Stimulated activated naive CD8-positive, alpha-beta T cell treated with anti-CD3 and anti-CD28 coated beads, Interleukin-15, Interleukin-2, amounts not matched to agents 100 U/mL and 50 U/mL, for 24 hours (primary cell): ENCODE measurements at regions not wholly inside any gene's neighbourhood (a gene's known extent, or its start where the extent isn't known, plus 50 kb on each side); places are given as distances from the start of the nearest gene placed in this dataset.
A peak's percentile ranks its signal among the peaks of the same experiment; 100 is the strongest.

Experiments used
- ATAC-seq: fragments of 150-1000 bp; cut with Tn5 transposase; one replicate; pipeline ENCODE4 v1.10.0; 2021
- DNase-seq: peaks from one replicate; pipeline ENCODE4 v3.0.0; 2021

GRCh38 chr13:22311734-22312404 is 641.0 kb downstream of the FGF9 start:
- DNase-seq (no peak), ATAC-seq (no peak)

GRCh38 chr13:22312405-22312803 is 641.5 kb downstream of the FGF9 start:
- no peak for DNase-seq
- no peak for ATAC-seq

DNA sequence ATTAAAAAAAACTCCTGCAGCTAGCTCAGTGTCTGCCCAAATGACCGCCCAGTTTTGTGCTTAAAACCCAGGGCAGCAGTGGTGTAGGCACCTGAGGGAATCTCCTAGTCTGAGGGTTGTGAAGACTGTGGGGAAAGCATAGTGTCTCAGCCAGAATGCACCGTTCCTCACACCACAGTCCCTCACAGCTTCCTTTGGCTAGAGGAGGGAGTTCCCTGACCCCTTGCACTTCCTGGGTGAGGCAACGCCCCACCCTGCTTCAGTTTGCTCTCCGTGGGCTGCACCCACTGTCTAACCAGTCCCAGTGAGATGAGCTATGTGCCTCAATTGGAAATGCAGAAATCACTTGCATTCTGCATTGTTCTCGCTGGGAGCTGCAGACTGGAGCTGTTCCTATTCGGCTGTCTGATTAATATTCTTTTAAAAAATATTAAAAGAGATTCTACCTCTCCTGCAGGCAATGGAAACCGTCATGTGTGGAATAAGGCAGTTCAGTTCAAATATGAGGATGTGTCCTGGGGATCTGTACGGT is 645.7 kb downstream of the FGF9 start:
- DNase-seq = no peak
- no peak for ATAC-seq

GRCh38 chr13:22320991-22321390 is 650.1 kb downstream of the FGF9 start:
- ATAC-seq (no peak), DNase-seq (no peak)

GRCh38 chr13:22325761-22326160 is 654.9 kb downstream of the FGF9 start:
- DNase-seq (no peak), ATAC-seq (no peak)

GRCh38 chr13:22332416-22332815 is 661.5 kb downstream of the FGF9 start:
- DNase-seq (no peak), ATAC-seq (no peak)

DNA sequence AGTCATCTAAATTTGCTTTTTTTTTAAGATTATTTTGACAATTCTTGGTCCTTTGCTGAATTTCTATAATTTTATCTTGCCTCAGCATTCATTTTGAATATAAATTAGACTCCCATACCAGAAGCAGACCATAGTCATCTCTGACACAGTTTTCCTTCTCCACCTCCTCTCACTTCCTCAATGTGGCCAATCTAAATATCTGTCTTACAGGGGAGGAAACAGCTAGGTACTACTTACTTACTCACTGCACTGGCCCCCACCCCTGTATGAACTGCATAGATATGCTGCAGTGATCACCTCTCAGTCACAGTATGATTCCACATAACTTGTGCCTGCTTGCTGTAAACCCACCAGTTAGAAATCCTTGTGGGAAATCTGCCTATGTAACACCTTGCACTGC is 665.6 kb downstream of the FGF9 start:
- ATAC-seq (no peak), DNase-seq (no peak)

GRCh38 chr13:22357132-22357531 is 686.3 kb downstream of the FGF9 start:
- ATAC-seq = peak; percentile 68

GRCh38 chr13:22369090-22369489 is 698.2 kb downstream of the FGF9 start:
- ATAC-seq (no peak), DNase-seq (no peak)

More at GRCh38 chr13:22357132-22357531, 686.3 kb downstream of the FGF9 start:
- no peak for DNase-seq

DNA sequence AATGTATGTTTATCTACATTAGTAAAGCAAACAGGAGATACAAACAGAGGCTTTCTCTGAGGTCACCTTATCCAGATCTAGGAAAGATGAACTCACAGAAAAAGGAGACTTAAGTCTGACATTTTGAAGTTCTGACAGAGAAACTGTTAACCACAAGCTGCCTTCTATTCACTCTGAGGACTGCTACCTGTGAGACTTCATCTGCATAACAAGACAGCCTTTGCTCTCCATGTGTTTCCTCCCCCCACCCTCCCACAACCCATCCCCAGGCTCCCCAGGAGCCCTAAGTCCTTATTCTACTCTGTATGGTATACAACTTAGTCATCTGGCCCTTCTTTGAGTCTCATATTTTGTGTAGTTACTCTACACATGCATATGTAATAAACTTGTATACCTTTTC is 699.0 kb downstream of the FGF9 start:
- DNase-seq (no peak), ATAC-seq (no peak)

GRCh38 chr13:22372261-22372660 is 701.4 kb downstream of the FGF9 start:
- ATAC-seq = no peak
- no peak for DNase-seq

GRCh38 chr13:22375151-22375550 is 704.3 kb downstream of the FGF9 start:
- ATAC-seq = no peak

GRCh38 chr13:22387899-22388298 is 717.0 kb downstream of the FGF9 start:
- no peak for ATAC-seq
- DNase-seq = no peak

More at GRCh38 chr13:22375151-22375550, 704.3 kb downstream of the FGF9 start:
- DNase-seq = no peak

DNA sequence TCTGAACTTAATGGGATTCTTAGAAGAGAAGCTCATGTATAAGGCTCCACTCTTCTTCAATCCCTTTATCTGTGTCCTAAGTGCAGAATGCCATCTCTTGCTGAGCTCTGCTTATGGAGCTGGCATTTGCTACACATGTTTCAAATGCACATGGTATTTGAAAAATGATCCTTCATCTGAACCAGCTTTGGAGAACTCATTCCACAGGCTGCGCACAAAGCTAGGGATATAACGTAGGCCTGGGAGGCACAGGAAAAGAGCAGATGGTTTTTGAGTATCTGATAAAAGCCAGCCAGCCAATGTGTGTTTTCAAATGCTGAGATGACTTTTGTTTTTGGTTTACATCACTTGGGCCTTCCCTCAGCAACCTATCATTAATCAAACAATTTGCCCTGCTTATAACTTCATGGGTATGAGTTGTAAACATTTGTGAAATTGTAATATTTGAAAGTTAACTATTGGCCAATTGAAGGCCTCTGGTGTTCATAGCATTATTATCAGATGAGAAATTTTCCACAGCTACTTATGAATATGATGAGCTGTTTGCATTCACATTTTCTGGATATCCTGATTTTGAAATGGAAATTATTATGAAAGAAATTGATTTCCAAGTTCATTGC is 729.0 kb downstream of the FGF9 start:
- no peak for DNase-seq
- ATAC-seq = no peak

DNA sequence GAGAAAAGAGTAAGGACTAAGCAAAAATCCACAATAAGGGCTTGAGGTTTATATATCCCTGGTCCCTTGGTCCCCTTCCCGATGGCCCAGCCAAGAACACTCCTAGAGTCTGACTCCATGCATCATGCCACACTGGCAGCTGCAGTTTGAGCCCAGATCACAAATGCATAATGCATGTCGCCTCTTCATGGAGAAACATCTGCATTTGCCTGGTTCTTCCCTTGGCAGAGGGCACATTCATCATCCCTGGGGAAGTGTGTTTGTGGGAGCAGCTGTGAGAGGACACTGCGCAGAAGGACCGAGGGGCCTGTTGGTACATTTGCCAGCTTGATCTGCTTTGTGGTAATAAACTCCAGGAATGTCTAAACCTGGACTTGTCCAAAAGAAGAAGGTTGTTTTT is 731.8 kb downstream of the FGF9 start:
- no peak for ATAC-seq
- DNase-seq = no peak

GRCh38 chr13:22403144-22403543 is 732.3 kb downstream of the FGF9 start:
- no peak for ATAC-seq

DNA sequence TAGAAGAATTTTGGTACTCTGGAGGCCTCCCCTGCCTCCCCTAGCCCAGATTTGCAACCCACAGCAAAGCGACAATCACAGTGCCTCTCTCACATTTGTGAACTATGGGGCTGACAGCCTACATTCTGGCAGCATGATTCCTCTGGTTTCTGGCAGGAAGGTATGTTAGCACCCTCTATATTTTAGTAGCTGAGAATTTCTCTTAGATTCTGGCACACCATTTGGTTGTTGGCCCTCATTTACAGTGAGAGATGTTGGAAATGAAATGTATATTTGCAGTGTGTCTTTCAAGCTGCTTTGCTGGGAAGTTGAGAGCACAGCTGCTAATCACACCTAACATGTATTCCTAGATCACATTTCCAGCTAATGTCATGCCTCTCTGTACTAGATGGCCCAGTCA is 735.0 kb downstream of the FGF9 start:
- ATAC-seq (no peak), DNase-seq (no peak)

More at GRCh38 chr13:22403144-22403543, 732.3 kb downstream of the FGF9 start:
- no peak for DNase-seq

DNA sequence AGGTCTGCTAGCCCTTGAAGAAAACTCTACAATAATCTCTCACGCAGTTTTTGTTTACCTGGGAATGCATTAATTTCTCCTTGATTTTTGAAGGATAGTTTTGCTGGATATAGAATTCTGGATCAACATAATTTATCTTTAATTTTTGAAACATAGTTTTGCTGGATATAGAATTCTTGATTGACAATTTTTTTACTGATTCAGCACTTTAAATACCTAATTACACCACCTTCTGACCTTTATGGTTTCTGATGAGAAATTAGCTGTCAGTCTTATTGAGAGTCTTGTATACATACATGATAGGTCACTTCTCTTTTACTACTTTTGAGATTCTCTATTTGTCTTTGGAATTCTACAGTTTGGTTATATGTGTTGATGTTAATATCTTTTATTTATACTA is 741.6 kb downstream of the FGF9 start:
- no peak for DNase-seq
- no peak for ATAC-seq

- no peak for DNase-seq
- no peak for ATAC-seq
These were observed 751.1 kb downstream of the FGF9 start for GRCh38 chr13:22422023-22422422.

GRCh38 chr13:22422712-22423111 is 751.8 kb downstream of the FGF9 start:
- ATAC-seq = no peak
- no peak for DNase-seq

DNA sequence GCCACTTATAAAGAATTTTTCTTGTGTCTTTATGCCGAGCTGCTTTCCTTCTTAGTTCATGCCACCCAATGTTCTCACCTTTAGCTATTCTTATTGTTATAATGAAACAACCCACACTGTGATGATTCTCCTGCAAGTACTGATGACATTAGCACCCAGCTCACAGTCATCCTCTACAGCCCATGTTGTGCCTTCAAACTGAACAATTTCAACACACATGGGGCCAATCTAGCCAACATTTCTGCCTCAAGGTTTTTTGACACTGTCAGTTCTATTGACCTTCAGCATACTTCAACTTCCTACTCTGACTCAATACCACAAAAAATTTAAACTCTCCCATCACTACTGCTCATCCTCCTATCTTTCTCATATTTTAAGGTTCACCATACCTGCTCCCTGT is 752.4 kb downstream of the FGF9 start:
- DNase-seq (no peak), ATAC-seq (no peak)

DNA sequence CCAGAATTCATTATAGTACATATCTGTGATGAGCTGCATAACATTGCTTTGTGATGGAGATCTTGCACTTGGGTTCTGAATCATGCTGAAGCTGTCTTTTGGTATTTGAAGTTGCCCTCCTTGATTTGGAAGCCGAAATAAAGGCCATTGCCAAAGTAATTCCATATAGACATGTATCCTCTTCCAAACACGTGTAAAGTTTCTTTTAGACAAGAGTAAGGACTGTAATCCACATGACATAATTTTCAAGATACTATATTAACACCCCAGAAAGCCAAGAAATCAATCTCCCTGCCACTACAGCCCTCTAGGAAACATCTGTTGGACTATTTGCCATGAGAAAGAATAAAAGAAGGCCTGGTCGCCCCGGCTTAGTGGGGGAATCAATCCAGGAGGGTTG is 754.2 kb downstream of the FGF9 start:
- DNase-seq (no peak), ATAC-seq (no peak)

GRCh38 chr13:22427066-22427465 is 753.7 kb upstream of the SGCG start:
- ATAC-seq = no peak
- no peak for DNase-seq

- DNase-seq (no peak), ATAC-seq (no peak)
These were observed 753.0 kb upstream of the SGCG start for GRCh38 chr13:22427783-22428182.
